ENCODE measurements at regions not wholly inside any gene's neighbourhood (a gene's known extent, or its start where the extent isn't known, plus 50 kb on each side); places are given as distances from the start of the nearest gene placed in this dataset.

- TF ChIP-seq ZFX (IDR thresholded peaks at IDR 0.05; ENCODE audit: borderline replicate concordance): no peak
- TF ChIP-seq, protein P1, sequence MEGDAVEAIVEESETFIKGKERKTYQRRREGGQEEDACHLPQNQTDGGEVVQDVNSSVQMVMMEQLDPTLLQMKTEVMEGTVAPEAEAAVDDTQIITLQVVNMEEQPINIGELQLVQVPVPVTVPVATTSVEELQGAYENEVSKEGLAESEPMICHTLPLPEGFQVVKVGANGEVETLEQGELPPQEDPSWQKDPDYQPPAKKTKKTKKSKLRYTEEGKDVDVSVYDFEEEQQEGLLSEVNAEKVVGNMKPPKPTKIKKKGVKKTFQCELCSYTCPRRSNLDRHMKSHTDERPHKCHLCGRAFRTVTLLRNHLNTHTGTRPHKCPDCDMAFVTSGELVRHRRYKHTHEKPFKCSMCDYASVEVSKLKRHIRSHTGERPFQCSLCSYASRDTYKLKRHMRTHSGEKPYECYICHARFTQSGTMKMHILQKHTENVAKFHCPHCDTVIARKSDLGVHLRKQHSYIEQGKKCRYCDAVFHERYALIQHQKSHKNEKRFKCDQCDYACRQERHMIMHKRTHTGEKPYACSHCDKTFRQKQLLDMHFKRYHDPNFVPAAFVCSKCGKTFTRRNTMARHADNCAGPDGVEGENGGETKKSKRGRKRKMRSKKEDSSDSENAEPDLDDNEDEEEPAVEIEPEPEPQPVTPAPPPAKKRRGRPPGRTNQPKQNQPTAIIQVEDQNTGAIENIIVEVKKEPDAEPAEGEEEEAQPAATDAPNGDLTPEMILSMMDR (IDR thresholded peaks at IDR 0.05): no peak
- H3K27ac ChIP-seq: no peak overlapping the region
Measured at GRCh38 chr4:3867403-3868100, 101.4 kb downstream of the ADRA2C start.

DNA sequence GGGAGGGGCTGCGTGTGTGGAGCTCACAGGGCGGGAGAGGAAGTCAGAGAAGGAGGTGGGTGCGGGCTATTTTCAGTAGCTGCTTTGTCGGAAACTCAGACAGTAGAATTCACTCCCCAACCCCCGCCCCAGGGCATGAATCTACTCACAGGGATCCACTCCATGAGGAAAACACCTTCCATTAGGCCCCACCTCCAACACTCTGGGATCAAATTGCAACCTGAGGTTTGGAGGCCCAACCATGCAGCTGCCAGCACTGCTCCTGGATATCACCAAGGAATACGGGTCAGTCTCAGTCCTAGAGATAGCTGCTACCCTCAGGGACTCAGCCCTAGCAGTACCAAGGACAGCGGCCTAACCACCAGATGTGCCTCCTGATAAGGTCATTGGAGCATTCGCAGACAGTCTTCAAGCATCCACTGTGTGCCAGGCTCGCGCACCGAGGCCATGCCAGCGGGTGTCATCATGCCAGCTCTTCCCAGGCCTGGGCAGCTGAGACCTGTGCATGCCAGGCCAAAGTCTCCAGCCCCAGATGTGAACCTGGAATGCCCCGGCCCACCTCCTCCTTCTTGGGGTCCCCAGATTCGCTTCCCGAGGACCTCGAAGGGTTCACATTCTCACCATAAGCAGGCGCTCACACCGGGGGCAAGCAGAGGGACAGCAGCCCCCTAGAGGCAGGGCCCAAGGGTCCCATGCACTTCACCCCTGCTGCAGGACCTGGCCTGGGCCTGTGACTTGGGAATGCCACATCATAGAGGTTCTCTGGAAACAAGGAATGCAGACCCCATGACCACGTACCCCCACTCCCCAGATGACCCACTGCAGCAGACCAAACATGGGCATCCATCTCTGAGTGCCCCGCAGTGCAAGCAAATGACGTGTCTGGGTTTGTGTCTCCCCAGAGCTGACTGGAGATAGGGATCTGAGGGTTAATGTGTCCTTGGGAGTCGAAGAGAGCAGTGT, 102.3 kb downstream of the ADRA2C start:
- H3K27ac ChIP-seq: no peak overlapping the region
- no peak for TF ChIP-seq ZFX (IDR thresholded peaks at IDR 0.05; ENCODE audit: borderline replicate concordance)
- TF ChIP-seq, protein P1 (IDR thresholded peaks at IDR 0.05): no peak

DNA sequence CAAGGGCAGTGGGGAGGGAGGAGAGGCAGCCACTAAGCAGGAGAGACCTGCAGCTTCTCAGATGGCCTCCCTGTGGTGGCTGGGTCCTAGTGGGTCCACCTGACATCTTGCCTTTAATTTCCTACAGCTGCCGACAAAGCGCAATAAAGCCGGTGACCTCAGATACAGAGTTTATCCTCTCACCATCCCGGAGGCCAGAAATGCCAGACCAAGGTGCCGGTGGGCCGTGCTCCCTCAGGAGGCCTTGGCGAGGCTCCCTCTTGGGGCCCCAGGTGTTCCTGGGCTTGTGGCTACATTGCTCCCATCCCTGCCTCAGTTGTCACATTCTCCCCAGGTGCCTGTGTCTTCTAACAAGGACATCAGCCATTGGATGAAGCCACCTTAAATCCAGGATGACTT, 103.0 kb downstream of the ADRA2C start:
- no peak overlapping the region for H3K27ac ChIP-seq
- TF ChIP-seq ZFX (IDR thresholded peaks at IDR 0.05; ENCODE audit: borderline replicate concordance): no peak

- TF ChIP-seq, protein P1 (IDR thresholded peaks at IDR 0.05): no peak
- no peak for TF ChIP-seq ZFX (IDR thresholded peaks at IDR 0.05; ENCODE audit: borderline replicate concordance)
- no peak overlapping the region for H3K27ac ChIP-seq
Measured at GRCh38 chr4:3869661-3870566, 103.7 kb downstream of the ADRA2C start.

DNA sequence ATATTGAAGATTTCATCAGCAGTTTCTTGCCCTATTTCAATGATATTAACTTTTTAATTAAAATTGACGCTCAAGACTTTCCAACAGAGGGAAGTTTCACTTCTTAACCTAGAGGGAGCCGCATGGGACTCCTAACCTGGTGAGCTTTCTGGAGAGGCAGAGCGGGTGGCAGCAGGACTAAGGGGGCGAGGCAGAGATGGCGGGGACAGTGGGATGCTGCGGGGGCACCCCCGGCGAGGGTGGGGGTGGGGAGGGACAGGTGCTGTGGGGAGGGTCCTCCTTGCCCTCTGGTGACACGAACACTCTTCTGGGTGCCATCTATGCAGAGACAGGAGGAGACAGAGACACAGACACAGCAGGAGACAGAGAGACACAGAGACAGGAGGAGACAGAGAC, 104.4 kb downstream of the ADRA2C start:
- no peak overlapping the region for H3K27ac ChIP-seq
- no peak for TF ChIP-seq ZFX (IDR thresholded peaks at IDR 0.05; ENCODE audit: borderline replicate concordance)

DNA sequence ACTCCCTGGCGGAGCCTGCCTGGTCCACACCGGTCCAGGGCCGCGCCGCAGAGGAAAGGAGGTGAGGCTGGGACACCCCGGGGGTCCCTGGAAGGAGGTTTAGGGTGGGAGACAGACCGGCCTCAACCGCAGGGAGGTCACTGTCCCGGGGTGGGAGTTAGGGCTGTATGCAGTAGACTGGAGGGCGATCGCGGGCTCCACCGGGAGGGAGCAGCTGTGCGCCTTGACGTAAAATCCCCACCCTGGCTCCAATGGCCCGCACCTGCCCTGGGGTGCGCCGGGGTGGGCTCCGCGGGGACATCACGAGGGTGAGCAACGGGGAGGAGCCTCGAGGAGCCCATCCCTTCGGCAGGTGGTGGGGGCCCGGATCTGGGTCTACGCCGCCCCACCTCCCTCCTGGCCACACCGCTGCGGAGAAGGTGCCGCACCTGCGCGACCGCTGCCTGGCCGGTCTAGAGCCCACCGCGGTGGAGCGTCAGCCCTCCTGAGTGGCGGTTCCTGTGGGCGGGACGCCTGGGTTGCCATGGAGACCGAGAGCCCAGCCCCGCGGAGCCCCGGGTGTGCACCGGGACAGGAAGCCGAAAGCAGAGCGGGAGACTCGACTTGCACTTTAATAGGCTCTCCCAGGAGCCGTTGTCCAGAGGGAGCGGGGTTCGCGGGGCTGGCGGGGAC, 105.1 kb downstream of the ADRA2C start:
- TF ChIP-seq, protein P1 (IDR thresholded peaks at IDR 0.05): no peak
- TF ChIP-seq ZFX (IDR thresholded peaks at IDR 0.05; ENCODE audit: borderline replicate concordance): no peak
- no peak overlapping the region for H3K27ac ChIP-seq

- H3K27ac ChIP-seq: no peak overlapping the region
- TF ChIP-seq, protein P1 (IDR thresholded peaks at IDR 0.05): no peak
- no peak for TF ChIP-seq ZFX (IDR thresholded peaks at IDR 0.05; ENCODE audit: borderline replicate concordance)
Measured at GRCh38 chr4:3871881-3872833, 106.0 kb downstream of the ADRA2C start.

All from 22Rv1 (cell line).